ENCODE measurements at regions not wholly inside any gene's neighbourhood (a gene's known extent, or its start where the extent isn't known, plus 50 kb on each side); places are given as distances from the start of the nearest gene placed in this dataset.

DNA sequence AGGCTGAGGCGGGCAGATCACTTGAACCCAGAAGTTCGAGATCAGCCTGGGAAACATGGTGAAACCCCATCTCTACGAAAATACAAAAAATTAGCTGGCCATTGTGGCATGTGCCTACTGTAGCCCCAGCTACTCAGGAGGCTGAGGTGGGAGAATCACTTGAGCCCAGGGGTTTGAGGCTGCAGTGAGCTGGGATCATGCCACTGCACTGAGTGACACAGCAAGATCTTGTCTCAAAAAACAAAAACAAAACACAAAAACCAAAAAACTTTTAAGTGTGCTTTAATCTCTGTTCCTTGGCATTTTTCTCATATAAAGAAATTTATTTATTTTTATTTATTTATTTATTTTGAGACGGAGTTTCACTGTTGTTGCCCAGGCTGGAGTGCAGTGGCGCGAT lies 208.2 kb downstream of the URB2 start:
- H3K36me3 Mint-ChIP-seq = no peaks in the 10 kb centered on the region
- H3K27me3 Mint-ChIP-seq (ENCODE audit: low read depth) = no peaks in the 10 kb centered on the region; the same call in 1 of the 2 replicates
- DNase-seq (ENCODE audit: low spot score) (no peak), ATAC-seq (no peak)
- POLR2A ChIA-PET = no interaction called here
- no peak overlapping the region for H3K27ac Mint-ChIP-seq
- peaks cover 8% of the 10 kb centered on the region for H3K9me3 Mint-ChIP-seq
- peaks cover 6% of the 10 kb centered on the region for H3K4me1 Mint-ChIP-seq
- TF ChIP-seq TEAD4 (CRISPR knock-in tag; IDR thresholded peaks at IDR 0.05) (no peak), SOX15 (CRISPR knock-in tag; IDR thresholded peaks at IDR 0.05) (no peak), FOXK1 (CRISPR knock-in tag; IDR thresholded peaks at IDR 0.05) (no peak), CBFB (CRISPR knock-in tag; IDR thresholded peaks at IDR 0.05; ENCODE audit: low read depth) (no peak), SMAD4 (CRISPR knock-in tag; IDR thresholded peaks at IDR 0.05) (no peak), ZNF671 (CRISPR knock-in tag; IDR thresholded peaks at IDR 0.05) (no peak)
- TF ChIP-seq, protein P1, sequence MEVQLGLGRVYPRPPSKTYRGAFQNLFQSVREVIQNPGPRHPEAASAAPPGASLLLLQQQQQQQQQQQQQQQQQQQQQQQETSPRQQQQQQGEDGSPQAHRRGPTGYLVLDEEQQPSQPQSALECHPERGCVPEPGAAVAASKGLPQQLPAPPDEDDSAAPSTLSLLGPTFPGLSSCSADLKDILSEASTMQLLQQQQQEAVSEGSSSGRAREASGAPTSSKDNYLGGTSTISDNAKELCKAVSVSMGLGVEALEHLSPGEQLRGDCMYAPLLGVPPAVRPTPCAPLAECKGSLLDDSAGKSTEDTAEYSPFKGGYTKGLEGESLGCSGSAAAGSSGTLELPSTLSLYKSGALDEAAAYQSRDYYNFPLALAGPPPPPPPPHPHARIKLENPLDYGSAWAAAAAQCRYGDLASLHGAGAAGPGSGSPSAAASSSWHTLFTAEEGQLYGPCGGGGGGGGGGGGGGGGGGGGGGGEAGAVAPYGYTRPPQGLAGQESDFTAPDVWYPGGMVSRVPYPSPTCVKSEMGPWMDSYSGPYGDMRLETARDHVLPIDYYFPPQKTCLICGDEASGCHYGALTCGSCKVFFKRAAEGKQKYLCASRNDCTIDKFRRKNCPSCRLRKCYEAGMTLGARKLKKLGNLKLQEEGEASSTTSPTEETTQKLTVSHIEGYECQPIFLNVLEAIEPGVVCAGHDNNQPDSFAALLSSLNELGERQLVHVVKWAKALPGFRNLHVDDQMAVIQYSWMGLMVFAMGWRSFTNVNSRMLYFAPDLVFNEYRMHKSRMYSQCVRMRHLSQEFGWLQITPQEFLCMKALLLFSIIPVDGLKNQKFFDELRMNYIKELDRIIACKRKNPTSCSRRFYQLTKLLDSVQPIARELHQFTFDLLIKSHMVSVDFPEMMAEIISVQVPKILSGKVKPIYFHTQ (CRISPR knock-in tag; IDR thresholded peaks at IDR 0.05) = no peak
- TF ChIP-seq, protein P2, sequence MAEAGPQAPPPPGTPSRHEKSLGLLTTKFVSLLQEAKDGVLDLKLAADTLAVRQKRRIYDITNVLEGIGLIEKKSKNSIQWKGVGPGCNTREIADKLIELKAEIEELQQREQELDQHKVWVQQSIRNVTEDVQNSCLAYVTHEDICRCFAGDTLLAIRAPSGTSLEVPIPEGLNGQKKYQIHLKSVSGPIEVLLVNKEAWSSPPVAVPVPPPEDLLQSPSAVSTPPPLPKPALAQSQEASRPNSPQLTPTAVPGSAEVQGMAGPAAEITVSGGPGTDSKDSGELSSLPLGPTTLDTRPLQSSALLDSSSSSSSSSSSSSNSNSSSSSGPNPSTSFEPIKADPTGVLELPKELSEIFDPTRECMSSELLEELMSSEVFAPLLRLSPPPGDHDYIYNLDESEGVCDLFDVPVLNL (CRISPR knock-in tag; IDR thresholded peaks at IDR 0.05; ENCODE audit: borderline replicate concordance, low read depth) = no peak
- TF ChIP-seq, protein P3, sequence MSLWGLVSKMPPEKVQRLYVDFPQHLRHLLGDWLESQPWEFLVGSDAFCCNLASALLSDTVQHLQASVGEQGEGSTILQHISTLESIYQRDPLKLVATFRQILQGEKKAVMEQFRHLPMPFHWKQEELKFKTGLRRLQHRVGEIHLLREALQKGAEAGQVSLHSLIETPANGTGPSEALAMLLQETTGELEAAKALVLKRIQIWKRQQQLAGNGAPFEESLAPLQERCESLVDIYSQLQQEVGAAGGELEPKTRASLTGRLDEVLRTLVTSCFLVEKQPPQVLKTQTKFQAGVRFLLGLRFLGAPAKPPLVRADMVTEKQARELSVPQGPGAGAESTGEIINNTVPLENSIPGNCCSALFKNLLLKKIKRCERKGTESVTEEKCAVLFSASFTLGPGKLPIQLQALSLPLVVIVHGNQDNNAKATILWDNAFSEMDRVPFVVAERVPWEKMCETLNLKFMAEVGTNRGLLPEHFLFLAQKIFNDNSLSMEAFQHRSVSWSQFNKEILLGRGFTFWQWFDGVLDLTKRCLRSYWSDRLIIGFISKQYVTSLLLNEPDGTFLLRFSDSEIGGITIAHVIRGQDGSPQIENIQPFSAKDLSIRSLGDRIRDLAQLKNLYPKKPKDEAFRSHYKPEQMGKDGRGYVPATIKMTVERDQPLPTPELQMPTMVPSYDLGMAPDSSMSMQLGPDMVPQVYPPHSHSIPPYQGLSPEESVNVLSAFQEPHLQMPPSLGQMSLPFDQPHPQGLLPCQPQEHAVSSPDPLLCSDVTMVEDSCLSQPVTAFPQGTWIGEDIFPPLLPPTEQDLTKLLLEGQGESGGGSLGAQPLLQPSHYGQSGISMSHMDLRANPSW (CRISPR knock-in tag; conservative IDR thresholded peaks at IDR 0.05; ENCODE audit: low read depth) = no peak
- no peak overlapping the region for H3K4me3 Mint-ChIP-seq
- CTCF ChIA-PET = interaction anchor here (1.6 kb wide), 1 partner anchor 15 kb away, joined by 8 read pairs; no protein-coding TSS in a partner anchor

DNA sequence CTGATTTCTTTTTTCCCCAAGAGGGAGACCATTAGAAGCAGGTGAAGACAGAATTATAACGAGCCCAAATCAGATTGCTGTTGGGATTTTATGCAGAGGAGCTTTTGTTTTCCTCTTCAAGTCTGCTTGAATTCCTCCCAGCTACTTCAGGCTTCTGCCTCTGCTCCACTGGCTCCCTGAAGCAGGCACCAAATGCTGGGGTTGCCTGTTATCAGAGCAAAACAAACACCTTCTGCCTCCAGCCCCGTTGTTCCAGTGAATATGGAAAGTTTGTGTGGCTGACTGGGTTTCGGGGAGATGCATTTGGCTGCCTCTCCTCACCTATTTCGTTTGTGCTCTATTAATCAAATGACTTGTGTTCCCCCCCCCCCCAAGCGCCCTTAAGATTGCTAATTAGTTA lies 209.2 kb downstream of the URB2 start:
- Mint-ChIP-seq H3K4me3 (no peak overlapping the region), H3K4me1 (peaks cover 10% of the 10 kb centered on the region), H3K27ac (no peak overlapping the region), H3K9me3 (peaks cover 8% of the 10 kb centered on the region), H3K27me3 (ENCODE audit: low read depth) (no peaks in the 10 kb centered on the region; the same call in 1 of the 2 replicates), H3K36me3 (no peaks in the 10 kb centered on the region)
- POLR2A ChIA-PET = interaction anchor here (0.7 kb wide), 1 partner anchor 90 kb away, joined by 3 read pairs; no protein-coding TSS in a partner anchor
- CTCF ChIA-PET = interaction anchor here (1.6 kb wide), 1 partner anchor 14 kb away, joined by 8 read pairs; no protein-coding TSS in a partner anchor
- DNase-seq (ENCODE audit: low spot score) (no peak), ATAC-seq (no peak)
- TF ChIP-seq, protein P4, sequence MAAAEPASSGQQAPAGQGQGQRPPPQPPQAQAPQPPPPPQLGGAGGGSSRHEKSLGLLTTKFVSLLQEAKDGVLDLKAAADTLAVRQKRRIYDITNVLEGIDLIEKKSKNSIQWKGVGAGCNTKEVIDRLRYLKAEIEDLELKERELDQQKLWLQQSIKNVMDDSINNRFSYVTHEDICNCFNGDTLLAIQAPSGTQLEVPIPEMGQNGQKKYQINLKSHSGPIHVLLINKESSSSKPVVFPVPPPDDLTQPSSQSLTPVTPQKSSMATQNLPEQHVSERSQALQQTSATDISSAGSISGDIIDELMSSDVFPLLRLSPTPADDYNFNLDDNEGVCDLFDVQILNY (CRISPR knock-in tag; IDR thresholded peaks at IDR 0.05) = no peak
- TF ChIP-seq, protein P5, sequence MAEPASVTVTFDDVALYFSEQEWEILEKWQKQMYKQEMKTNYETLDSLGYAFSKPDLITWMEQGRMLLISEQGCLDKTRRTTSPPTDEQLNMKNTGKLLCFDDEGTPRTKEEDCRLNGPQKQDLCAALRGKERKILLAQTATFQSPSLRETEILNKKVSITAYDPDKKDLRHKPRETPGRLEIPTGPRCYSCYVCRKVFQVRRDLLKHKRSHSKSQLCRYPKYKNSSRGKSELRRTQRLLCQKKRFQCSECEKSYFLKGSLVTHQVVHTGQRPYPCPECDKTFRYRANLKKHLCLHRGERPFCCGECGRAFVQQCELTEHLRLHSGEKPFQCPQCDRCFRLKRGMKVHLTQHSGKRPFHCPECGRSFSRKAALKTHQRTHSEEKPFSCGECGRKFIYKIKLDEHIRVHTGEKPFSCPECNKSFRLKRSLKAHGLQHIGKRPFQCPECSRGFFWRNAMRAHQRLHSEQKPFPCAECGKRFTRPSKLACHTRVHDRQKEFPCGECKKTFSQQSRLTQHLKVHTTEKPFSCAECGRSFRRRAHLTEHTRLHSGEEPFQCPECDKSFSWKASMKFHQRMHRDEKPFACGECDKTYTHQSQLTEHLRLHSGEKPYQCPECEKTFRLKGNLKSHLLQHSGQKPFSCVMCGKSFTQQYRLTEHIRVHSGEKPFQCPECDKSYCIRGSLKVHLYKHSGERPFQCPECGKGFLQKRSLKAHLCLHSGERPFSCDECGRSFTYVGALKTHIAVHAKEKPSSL (CRISPR knock-in tag; conservative IDR thresholded peaks at IDR 0.05) = no peak
- no peak for TF ChIP-seq SMAD3 (CRISPR knock-in tag; IDR thresholded peaks at IDR 0.05; ENCODE audit: borderline replicate concordance)
- no peak for TF ChIP-seq ZNF138 (CRISPR knock-in tag; conservative IDR thresholded peaks at IDR 0.05)
- TF ChIP-seq, protein P2 (CRISPR knock-in tag; IDR thresholded peaks at IDR 0.05; ENCODE audit: borderline replicate concordance, low read depth) = no peak
